CD14-positive monocyte (primary cell): ENCODE measurements at regions not wholly inside any gene's neighbourhood (a gene's known extent, or its start where the extent isn't known, plus 50 kb on each side); places are given as distances from the start of the nearest gene placed in this dataset.
"Not testable (repeated sequence)": the region's sequence is repeated elsewhere in the genome, so short reads cannot be mapped to it uniquely, and the experiment has no call there.

ENCODE experiments used
- DNase-seq, 3 donors: peaks; one replicate each; pipeline ENCODE4 v3.0.0-alpha.2; 2011 to 2022
- H2AFZ ChIP-seq: 2 replicates; pipeline ENCODE4 v1.6.0; 2012; ENCODE audit warnings: mild to moderate bottlenecking, low read depth, low read length, inconsistent platforms; ENCODE audit not compliant: insufficient read depth, poor library complexity, severe bottlenecking
- H3K27ac ChIP-seq, 2 donors: 1 replicate in 1 of 2; 2 replicates in 1 of 2; pipeline ENCODE4 v1.5.1; 2012 to 2013; ENCODE audit warnings: low read length in 2 of 2, control low read depth in 1 of 2, inconsistent platforms in 1 of 2, low read depth in 1 of 2, mild to moderate bottlenecking in 1 of 2
- H3K27me3 ChIP-seq, 2 donors: one replicate each; pipeline versions ENCODE4 v1.6.0 to v1.6.1; 2011 to 2013; ENCODE audit warnings: low read length in 2 of 2; ENCODE audit not compliant: control insufficient read depth in 2 of 2, insufficient read depth in 2 of 2
- H3K36me3 ChIP-seq, 2 donors: replicated peaks in 1 of 2; 1 replicate in 1 of 2; 2 replicates in 1 of 2; pipeline versions ENCODE4 v1.5.1 to v1.6.1; 2012 to 2013; ENCODE audit warnings: low read length in 2 of 2, control low read depth in 1 of 2, inconsistent platforms in 1 of 2, mild to moderate bottlenecking in 1 of 2; ENCODE audit not compliant: insufficient read depth in 2 of 2, control insufficient read depth in 1 of 2
- H3K4me1 ChIP-seq, 2 donors: 1 replicate in 1 of 2; 2 replicates in 1 of 2; pipeline versions ENCODE4 v1.5.1 to v1.6.1; 2012 to 2013; ENCODE audit warnings: low read length in 2 of 2, control low read depth in 1 of 2, inconsistent platforms in 1 of 2, mild to moderate bottlenecking in 1 of 2, moderate library complexity in 1 of 2; ENCODE audit not compliant: insufficient read depth in 2 of 2, control insufficient read depth in 1 of 2
- H3K4me2 ChIP-seq: replicated peaks from 2 replicates; pipeline ENCODE3; 2012; ENCODE audit warnings: low read length, moderate library complexity, mild to moderate bottlenecking; ENCODE audit not compliant: poor library complexity, severe bottlenecking; ENCODE audit errors: extremely low read depth
- H3K4me3 ChIP-seq, 3 experiments: fragments of 200-600 bp in 1 of 3; sonication (generic) in 1 of 3; replicated peaks in 1 of 3; 1 replicate in 2 of 3; 2 replicates in 1 of 3; pipeline ENCODE4 v1.5.1; 2011 to 2013; ENCODE audit warnings: low read length in 3 of 3, mild to moderate bottlenecking in 3 of 3, control low read depth in 2 of 3, low read depth in 2 of 3, inconsistent platforms in 1 of 3, moderate library complexity in 1 of 3
- H3K79me2 ChIP-seq: 2 replicates; pipeline ENCODE4 v1.6.0; 2012; ENCODE audit warnings: mild to moderate bottlenecking, control low read depth, inconsistent platforms, low read length, moderate library complexity; ENCODE audit not compliant: insufficient read depth
- H3K9ac ChIP-seq: 2 replicates; pipeline ENCODE4 v1.6.0; 2017; ENCODE audit warnings: low read length, mild to moderate bottlenecking; ENCODE audit not compliant: insufficient read depth, poor library complexity, severe bottlenecking
- H3K9me3 ChIP-seq, 2 donors: replicated peaks in 1 of 2; 1 replicate in 1 of 2; 2 replicates in 1 of 2; pipeline versions ENCODE4 v1.5.1 to v1.6.1; 2012 to 2013; ENCODE audit warnings: low read length in 2 of 2, control low read depth in 1 of 2; ENCODE audit not compliant: control insufficient read depth in 1 of 2, insufficient read depth in 1 of 2
- H4K20me1 ChIP-seq: 2 replicates; pipeline ENCODE4 v1.6.0; 2012; ENCODE audit warnings: mild to moderate bottlenecking, low read length, control low read depth, moderate library complexity; ENCODE audit not compliant: insufficient read depth
- H3K27ac Mint-ChIP-seq, 7 donors: one replicate each; pipeline ENCODE4 v1.8.0; 2020; ENCODE audit warnings: mild to moderate bottlenecking in 7 of 7, mixed read lengths in 7 of 7, moderate library complexity in 6 of 7, inconsistent platforms in 2 of 7
- H3K27me3 Mint-ChIP-seq, 3 donors: one replicate each; pipeline ENCODE4 v1.8.0; 2021 to 2022; ENCODE audit warnings: low read depth in 3 of 3, mild to moderate bottlenecking in 3 of 3, mixed read lengths in 3 of 3, moderate library complexity in 3 of 3, inconsistent platforms in 1 of 3
- H3K36me3 Mint-ChIP-seq, 2 donors: one replicate each; pipeline ENCODE4 v1.8.0; 2020; ENCODE audit warnings: mixed read lengths in 2 of 2, inconsistent platforms in 1 of 2, mild to moderate bottlenecking in 1 of 2
- H3K4me1 Mint-ChIP-seq: one replicate; pipeline ENCODE4 v1.8.0; 2020; ENCODE audit warnings: mild to moderate bottlenecking, mixed read lengths
- H3K4me3 Mint-ChIP-seq, 2 donors: one replicate each; pipeline ENCODE4 v1.8.0; 2020; ENCODE audit warnings: mild to moderate bottlenecking in 2 of 2, mixed read lengths in 2 of 2, moderate library complexity in 1 of 2
- H3K9me3 Mint-ChIP-seq, 7 donors: one replicate each; pipeline ENCODE4 v1.8.0; 2020 to 2022; ENCODE audit warnings: mixed read lengths in 7 of 7, mild to moderate bottlenecking in 6 of 7, moderate library complexity in 6 of 7, inconsistent platforms in 2 of 7
- WGBS: methylation state at CpG from one replicate; pipeline ENCODE4 v1.1.5; 2013; ENCODE audit warnings: missing lambda C conversion rate; ENCODE audit not compliant: insufficient coverage; 5-methylcytosine and 5-hydroxymethylcytosine counted together
- intact Hi-C, 2 donors: fragments of 100-400 bp; cut with micrococcal nuclease; formaldehyde crosslinking; loops; one replicate each; pipeline versions ENCODE4 v1.15.0 to v1.15.1; 2023

DNA sequence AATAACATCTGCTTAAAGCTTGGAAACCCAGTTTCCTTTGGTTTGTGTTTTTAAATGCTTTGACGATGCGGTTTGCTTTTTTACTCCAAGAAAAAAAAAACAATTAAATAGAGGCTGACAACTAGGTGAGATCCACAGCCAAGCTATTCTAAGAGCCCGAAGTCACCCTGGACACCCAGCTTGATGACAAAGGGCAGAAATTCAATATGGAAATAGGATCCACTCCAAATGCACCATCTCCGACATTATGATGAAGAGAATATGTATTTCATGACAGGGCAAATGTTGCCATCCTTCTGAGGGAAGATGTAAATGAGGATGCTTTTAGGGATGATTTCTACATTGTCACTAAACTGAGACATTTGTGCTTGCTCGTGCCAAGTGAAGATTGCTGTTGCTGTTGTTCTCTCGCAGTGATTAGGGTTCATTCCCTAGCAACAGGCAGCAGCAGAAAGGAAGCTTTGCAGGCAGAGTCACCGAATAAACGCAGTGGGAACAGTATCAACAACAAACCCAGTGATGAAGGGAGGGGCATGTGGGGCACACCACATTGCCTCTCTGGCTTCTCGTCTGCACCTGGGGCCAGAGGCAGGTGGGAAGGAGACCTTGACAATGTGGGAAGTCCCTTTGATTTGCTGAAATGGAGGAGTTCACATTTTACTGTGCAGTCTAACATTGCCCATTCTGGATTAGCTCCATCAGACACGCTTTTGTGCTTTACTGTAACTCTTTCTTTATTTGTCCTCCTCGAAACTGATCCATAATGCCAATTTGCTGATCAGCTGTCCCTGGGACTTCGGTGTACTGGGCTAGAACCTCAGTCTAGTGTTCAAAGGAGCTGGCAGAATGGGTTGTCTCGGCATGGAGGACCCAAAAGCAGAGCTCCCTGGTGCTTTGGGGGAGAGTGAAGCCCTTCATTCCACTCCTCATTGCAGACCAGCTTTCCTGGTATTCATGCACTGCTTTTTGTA is 240.2 kb upstream of the PLGLB2 start:
- WGBS: no CpG with 5 or more reads among the region's 13 CpGs
- H3K4me3 ChIP-seq, H3K27me3 Mint-ChIP-seq, H3K36me3 Mint-ChIP-seq, H3K9me3 ChIP-seq, H3K36me3 ChIP-seq, H3K27ac Mint-ChIP-seq, H3K4me2 ChIP-seq, H3K4me3 Mint-ChIP-seq, DNase-seq, H3K4me1 ChIP-seq, H4K20me1 ChIP-seq, intact Hi-C loops, H3K4me1 Mint-ChIP-seq, H3K27me3 ChIP-seq, H3K27ac ChIP-seq, H3K9me3 Mint-ChIP-seq, H2AFZ ChIP-seq, H3K79me2 ChIP-seq, H3K9ac ChIP-seq: not testable (repeated sequence)

DNA sequence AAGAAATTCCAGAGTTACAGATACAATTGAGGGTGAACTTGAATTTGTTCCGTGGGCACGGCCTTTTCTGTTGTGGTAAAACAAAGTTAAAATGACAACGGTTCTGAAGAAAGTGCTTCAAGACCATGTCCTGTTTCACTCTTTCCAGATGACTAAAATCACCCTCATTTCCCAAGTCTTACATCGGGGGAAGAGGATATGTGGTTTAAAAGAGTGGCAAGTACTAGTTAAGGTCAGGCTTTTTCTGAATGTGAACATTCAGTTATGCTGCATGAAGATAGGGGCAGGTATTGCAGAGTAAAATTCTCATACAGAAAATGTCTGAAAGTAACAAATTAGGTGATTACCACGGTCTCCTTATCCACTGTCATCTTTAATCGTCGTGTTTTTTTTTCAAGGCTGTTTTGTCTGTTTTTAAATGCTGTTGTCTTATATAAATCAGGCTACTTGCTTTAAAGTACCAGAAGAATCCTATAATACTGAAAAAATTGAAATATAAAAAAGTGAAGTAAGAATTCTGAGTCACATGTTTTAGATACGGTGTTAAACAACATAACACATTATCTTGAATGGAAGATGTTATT is 236.6 kb upstream of the PLGLB2 start:
- H3K4me3 Mint-ChIP-seq: peak overlapping the region in 1 of 2 donors; percentile 55
- H4K20me1 ChIP-seq, intact Hi-C loops, H3K27me3 ChIP-seq, H3K27me3 Mint-ChIP-seq, H3K36me3 ChIP-seq, H3K9me3 ChIP-seq, H3K79me2 ChIP-seq, H3K4me2 ChIP-seq, H3K4me3 ChIP-seq, H3K9ac ChIP-seq, H3K4me1 ChIP-seq, H3K36me3 Mint-ChIP-seq, DNase-seq, H2AFZ ChIP-seq, H3K9me3 Mint-ChIP-seq: not testable (repeated sequence)
- WGBS: no CpG with 5 or more reads among the region's 8 CpGs
- peak overlapping the region in 6 of 7 donors; percentile 31 to 89 (median 72) for H3K27ac Mint-ChIP-seq
- peak overlapping the region in 1 of 2 donors; percentile 20 for H3K27ac ChIP-seq
- H3K4me1 Mint-ChIP-seq: peaks cover 14% of the 10 kb centered on the region

DNA sequence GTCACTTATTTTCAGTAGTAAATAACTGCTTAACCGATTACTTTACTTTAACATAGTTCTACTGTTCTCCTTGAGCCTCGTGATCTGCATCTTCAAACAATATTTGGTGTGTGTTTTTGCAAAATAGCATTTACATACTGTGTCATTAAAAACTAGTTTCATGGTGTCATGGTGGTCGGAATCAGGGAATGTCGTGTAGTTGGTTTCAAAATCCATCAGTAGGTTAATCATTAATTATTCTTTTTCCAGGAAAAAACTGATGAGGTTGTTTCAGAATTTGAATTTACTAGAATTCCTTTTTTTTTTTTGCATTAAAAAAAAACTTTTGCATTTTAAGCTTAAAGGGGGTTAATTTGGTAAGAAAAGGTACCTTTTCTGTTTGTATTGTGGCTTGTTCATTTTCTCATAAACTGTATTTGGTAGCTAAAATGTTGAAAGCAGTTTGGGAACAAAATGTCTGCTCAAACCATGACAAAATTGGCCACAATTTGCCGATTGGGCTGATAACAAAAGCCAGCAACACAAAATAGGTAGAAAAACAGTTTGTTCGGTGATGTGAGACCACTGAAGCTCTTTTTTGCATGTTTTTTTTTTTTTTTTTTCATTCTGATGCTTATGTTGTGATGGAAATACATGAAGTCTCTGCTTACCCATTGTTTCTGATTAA is 234.9 kb upstream of the PLGLB2 start:
- H3K36me3 Mint-ChIP-seq, H3K27ac Mint-ChIP-seq, H3K9me3 Mint-ChIP-seq, H3K9me3 ChIP-seq, H2AFZ ChIP-seq, H3K79me2 ChIP-seq, H3K4me3 ChIP-seq, H3K27me3 Mint-ChIP-seq, H3K27me3 ChIP-seq, H3K4me2 ChIP-seq, DNase-seq, H4K20me1 ChIP-seq, H3K9ac ChIP-seq, H3K4me3 Mint-ChIP-seq, H3K27ac ChIP-seq, H3K36me3 ChIP-seq, intact Hi-C loops: not testable (repeated sequence)
- peaks cover 16 to 18% of the 10 kb centered on the region in 2 donors for H3K4me1 ChIP-seq
- H3K4me1 Mint-ChIP-seq: peaks cover 24% of the 10 kb centered on the region
- no CpG with 5 or more reads among the region's 6 CpGs for WGBS

DNA sequence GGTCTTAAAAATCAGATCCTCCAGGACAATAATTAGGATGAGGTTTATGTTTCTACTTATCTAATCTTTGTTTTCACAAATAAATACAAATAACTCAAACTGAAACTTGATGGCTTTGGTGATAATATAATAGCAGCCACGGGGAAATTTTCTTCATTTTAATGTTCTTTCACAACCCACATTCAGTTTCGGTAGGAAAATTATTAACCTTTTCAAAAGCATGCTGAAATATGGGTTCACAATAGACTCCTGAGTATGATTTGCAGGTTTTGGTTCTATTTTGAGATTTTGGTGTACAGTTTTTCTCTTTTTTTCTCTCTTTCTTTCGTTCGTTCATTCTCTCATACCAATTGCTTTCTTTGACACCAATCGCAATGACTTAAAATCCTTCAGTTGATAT is 233.9 kb upstream of the PLGLB2 start:
- H3K9ac ChIP-seq, H3K4me2 ChIP-seq, H3K9me3 ChIP-seq, intact Hi-C loops, H3K27me3 ChIP-seq, H4K20me1 ChIP-seq, DNase-seq, H3K36me3 Mint-ChIP-seq, H3K9me3 Mint-ChIP-seq, H3K79me2 ChIP-seq, H3K36me3 ChIP-seq, H3K27me3 Mint-ChIP-seq, H2AFZ ChIP-seq, H3K4me3 Mint-ChIP-seq, H3K4me3 ChIP-seq, H3K27ac ChIP-seq, H3K27ac Mint-ChIP-seq: not testable (repeated sequence)
- peaks cover 25% of the 10 kb centered on the region for H3K4me1 Mint-ChIP-seq
- WGBS: no CpG with 5 or more reads among the region's 5 CpGs
- peaks cover 24 to 27% of the 10 kb centered on the region in 2 donors for H3K4me1 ChIP-seq
